Activated naive CD8-positive, alpha-beta T cell treated with anti-CD3 and anti-CD28 coated beads, Interleukin-2, amount 50 U/mL, for 24 hours (primary cell): ENCODE measurements at regions not wholly inside any gene's neighbourhood (a gene's known extent, or its start where the extent isn't known, plus 50 kb on each side); places are given as distances from the start of the nearest gene placed in this dataset.

ENCODE experiments used
- ATAC-seq: fragments of 150-1000 bp; cut with Tn5 transposase; one replicate; pipeline ENCODE4 v1.10.0; 2021
- DNase-seq: peaks from one replicate; pipeline ENCODE4 v3.0.0; 2021
- H3K27ac Mint-ChIP-seq: one replicate; pipeline ENCODE4 v1.8.0; 2021; ENCODE audit warnings: mild to moderate bottlenecking, mixed read lengths
- H3K27me3 Mint-ChIP-seq: one replicate; pipeline ENCODE4 v1.8.0; 2021; ENCODE audit warnings: mixed read lengths
- H3K36me3 Mint-ChIP-seq: one replicate; pipeline ENCODE4 v1.8.0; 2021; ENCODE audit warnings: low read depth, mixed read lengths
- H3K4me1 Mint-ChIP-seq: one replicate; pipeline ENCODE4 v1.8.0; 2021; ENCODE audit warnings: mixed read lengths
- H3K4me3 Mint-ChIP-seq: one replicate; pipeline ENCODE4 v1.8.0; 2021; ENCODE audit warnings: mild to moderate bottlenecking, moderate library complexity, mixed read lengths
- H3K9me3 Mint-ChIP-seq: one replicate; pipeline ENCODE4 v1.8.0; 2021; ENCODE audit warnings: mixed read lengths

DNA sequence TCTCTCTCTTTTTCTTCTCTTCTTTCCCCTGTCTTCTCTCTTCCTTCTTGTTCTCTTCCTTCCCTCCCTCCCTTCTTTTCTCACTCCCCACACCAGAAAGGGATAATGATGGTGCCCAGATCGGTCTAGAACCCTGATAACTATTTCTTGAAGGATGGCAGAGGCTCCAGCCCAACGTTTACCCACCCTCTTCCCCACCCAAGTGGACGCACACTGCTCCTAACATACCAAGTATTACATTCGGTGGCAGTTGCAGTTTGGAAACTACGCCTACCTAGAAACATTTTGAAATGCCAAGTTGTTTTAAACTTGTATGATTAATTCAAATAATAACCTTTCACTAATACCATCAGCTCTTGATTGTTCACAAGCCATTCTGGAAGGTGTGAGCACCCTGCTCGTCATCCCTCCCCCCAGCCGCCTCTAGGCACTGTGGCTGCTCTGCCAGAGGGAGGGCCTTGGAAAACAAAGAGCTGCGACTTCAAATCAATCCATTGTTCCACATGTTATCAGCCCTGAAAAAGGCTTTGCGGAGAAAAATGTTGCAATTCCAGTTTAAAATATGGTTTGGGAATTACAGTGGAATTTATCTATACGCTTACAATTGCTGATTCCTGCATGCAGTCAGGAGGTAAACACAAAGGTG lies 1017.5 kb upstream of the TENM3 start:
- H3K4me3 Mint-ChIP-seq: no peak overlapping the region
- no peaks in the 10 kb centered on the region for H3K4me1 Mint-ChIP-seq
- H3K27ac Mint-ChIP-seq: no peak overlapping the region
- H3K36me3 Mint-ChIP-seq: no peaks in the 10 kb centered on the region
- ATAC-seq (no peak), DNase-seq (no peak)
- H3K9me3 Mint-ChIP-seq: no peaks in the 10 kb centered on the region
- H3K27me3 Mint-ChIP-seq: no peaks in the 10 kb centered on the region

DNA sequence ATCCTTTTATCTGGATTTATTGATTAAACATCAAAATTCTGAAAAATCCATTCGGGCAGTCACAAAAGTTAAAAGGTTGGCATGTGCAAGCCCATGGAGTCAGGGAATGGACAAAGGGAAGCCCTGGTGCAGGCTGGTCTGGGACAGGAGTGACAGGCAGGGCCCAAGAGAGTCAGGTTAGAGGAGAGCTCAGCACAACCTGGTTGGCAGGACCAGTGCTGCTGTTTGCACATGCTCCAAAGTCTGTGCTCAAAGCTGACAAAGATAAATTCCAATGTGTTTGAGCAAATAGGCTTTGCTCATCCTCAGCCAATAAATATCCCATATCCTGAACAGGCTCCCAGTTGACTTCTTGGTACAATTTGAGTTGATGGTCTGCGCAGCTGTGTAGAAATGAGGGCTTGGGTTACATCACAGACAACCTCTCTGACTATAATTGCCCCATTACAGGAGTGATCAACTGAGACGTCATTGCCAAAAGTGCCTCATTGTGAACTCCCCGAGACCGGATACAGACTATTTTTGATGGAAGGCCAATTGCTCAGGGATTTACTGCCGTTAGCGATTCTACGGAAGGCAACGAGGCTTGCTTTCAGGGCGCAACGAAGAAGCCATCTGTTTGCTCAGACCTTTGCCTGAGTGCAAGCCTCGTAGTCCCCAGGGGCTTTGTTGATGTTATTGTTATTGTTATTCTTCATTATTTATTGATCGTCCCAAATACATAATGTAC lies 1008.1 kb upstream of the TENM3 start:
- Mint-ChIP-seq H3K9me3 (peaks cover 5% of the 10 kb centered on the region), H3K4me3 (no peak overlapping the region), H3K36me3 (no peaks in the 10 kb centered on the region), H3K27me3 (no peaks in the 10 kb centered on the region), H3K27ac (no peak overlapping the region), H3K4me1 (no peaks in the 10 kb centered on the region)
- ATAC-seq: no peak
- DNase-seq: no peak

DNA sequence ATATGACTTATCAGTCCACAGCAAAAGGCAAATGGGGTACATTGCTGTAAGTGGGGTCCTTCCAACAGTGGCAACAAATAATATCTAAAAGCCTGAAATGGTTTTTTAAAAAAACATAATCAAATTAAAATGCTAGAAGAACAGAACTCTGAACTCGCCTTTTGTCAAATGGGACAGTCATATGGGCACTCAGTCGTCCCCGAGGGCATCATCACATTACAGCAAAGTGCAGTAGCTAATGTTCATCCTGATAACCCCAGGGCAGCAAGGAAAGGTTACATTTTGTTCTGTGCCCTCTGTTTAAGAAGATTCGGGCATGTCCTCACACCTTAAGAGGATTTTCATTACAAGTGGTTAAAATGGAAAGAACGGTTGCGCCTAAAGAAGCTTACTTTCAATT lies 997.9 kb upstream of the TENM3 start:
- DNase-seq: no peak
- no peaks in the 10 kb centered on the region for H3K36me3 Mint-ChIP-seq
- no peak overlapping the region for H3K4me3 Mint-ChIP-seq
- H3K27me3 Mint-ChIP-seq: no peaks in the 10 kb centered on the region
- ATAC-seq: no peak
- no peaks in the 10 kb centered on the region for H3K9me3 Mint-ChIP-seq
- H3K4me1 Mint-ChIP-seq: no peaks in the 10 kb centered on the region
- H3K27ac Mint-ChIP-seq: no peak overlapping the region

DNA sequence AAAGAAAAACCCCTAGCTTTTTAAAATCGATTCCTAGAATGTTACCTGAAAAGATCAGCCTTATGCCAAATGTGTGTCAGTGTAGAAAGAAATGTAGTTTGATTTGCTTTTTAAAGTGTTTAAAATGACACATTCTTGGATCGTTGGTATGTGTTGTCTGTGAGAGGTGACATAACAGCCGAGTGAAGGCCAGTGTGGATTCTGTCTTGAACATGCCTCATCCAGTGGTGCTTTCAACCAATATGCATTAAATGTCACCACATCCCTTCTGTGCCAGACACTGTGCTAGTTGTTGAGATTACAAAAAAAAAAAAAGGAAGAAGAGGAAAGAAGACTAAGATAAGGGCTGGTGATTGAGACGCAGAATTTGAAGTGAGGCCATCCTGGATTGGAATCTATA lies 994.2 kb upstream of the TENM3 start:
- DNase-seq (no peak), ATAC-seq (no peak)
- H3K4me3 Mint-ChIP-seq: no peak overlapping the region
- no peaks in the 10 kb centered on the region for H3K36me3 Mint-ChIP-seq
- no peaks in the 10 kb centered on the region for H3K27me3 Mint-ChIP-seq
- no peaks in the 10 kb centered on the region for H3K4me1 Mint-ChIP-seq
- H3K27ac Mint-ChIP-seq: no peak overlapping the region
- H3K9me3 Mint-ChIP-seq: peaks cover 12% of the 10 kb centered on the region

DNA sequence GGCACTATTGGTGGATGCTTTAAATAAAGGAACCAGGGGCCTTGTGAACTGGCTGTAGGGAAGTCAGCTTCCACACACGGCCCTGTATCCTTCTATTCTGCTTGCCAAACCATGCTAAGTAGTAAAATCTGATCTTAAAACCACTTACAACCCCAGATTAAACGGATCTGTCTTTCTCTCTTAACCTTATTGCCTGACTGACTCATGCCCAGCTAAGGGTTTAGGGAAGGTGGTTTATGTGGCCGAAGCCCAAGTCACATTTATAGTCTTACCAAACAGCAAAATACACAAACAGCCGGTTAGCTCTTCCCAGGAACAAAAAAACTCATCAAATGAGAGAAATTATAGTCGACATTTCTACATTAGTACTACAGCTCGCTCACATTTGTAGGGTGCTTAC lies 988.4 kb upstream of the TENM3 start:
- H3K9me3 Mint-ChIP-seq: peaks cover 12% of the 10 kb centered on the region
- H3K4me1 Mint-ChIP-seq: no peaks in the 10 kb centered on the region
- no peak overlapping the region for H3K4me3 Mint-ChIP-seq
- H3K27me3 Mint-ChIP-seq: no peaks in the 10 kb centered on the region
- DNase-seq: no peak
- no peak for ATAC-seq
- H3K27ac Mint-ChIP-seq: no peak overlapping the region
- H3K36me3 Mint-ChIP-seq: no peaks in the 10 kb centered on the region

DNA sequence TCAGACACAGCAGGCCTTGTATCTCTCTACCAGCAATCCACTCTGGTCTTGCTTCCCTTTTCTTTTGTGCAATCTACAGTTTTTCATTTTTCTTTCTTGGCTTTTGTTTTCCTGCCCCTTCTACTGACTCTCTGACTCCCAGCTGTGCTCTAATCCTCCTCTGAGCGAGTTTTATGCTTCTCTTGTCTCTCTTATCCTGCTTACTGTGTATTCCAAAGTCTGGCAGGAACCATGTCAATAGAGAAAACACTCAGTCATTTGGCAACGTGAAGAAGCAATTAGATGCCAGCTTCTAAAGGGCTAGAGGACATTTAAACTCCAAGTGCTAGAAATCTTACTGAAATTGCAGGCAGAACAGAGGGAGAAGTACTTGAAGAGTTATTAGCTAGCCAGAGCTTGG lies 984.6 kb upstream of the TENM3 start:
- ATAC-seq (no peak), DNase-seq (no peak)
- Mint-ChIP-seq H3K36me3 (no peaks in the 10 kb centered on the region), H3K4me1 (no peaks in the 10 kb centered on the region), H3K9me3 (peaks cover 4% of the 10 kb centered on the region), H3K27ac (no peak overlapping the region), H3K4me3 (no peak overlapping the region), H3K27me3 (no peaks in the 10 kb centered on the region)

DNA sequence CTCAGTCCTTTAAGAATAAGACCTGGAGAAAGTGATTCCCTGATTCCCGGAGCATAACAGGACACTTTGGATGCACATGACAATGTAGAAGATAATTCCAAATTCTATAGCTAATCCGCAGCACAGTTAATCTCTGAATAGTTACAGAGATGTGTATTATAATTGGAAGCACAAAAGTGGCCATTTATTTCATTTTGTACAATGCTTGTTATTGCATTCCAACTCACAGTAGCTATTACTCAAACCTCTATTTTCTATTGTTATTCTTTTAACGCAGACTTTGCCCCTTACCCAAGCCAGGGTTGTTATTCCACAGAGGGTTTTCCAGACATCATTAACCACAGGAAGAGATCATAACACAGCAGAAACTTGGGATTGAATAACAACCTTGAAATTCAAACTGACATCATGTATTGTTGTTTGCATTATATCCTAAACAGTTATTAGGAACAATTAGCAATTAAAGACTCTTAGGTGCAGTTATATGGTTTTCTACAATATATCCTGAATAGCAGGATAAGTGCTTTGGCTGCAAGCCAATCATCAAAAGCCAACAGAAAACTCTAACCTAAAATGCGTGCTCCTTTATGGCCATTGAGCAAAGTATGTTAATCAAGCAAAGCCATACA lies 984.0 kb upstream of the TENM3 start:
- no peak overlapping the region for H3K4me3 Mint-ChIP-seq
- H3K36me3 Mint-ChIP-seq: no peaks in the 10 kb centered on the region
- no peak for ATAC-seq
- H3K4me1 Mint-ChIP-seq: no peaks in the 10 kb centered on the region
- H3K27me3 Mint-ChIP-seq: no peaks in the 10 kb centered on the region
- no peak overlapping the region for H3K27ac Mint-ChIP-seq
- no peaks in the 10 kb centered on the region for H3K9me3 Mint-ChIP-seq
- DNase-seq: no peak

DNA sequence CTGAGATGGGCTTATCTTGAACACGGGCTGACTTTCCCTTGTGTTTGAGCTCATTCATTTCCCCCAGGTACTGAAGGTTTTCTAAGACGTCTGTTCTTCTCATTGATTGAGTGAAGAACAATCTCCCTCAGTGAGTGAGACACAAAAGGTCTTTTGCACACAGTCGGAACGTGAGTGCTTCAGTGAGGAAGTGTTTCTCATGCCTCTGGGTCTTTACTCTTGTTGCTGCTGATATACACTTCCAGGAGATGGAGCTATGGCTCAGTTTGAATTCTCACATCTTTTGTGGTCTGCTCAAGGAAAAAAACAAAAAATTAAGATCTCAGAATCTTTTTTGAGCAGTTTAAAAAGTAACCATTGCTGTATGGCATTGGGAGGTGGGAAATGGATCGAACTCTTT lies 981.9 kb upstream of the TENM3 start:
- no peaks in the 10 kb centered on the region for H3K4me1 Mint-ChIP-seq
- H3K27me3 Mint-ChIP-seq: no peaks in the 10 kb centered on the region
- H3K27ac Mint-ChIP-seq: no peak overlapping the region
- no peaks in the 10 kb centered on the region for H3K36me3 Mint-ChIP-seq
- ATAC-seq (no peak), DNase-seq (no peak)
- H3K4me3 Mint-ChIP-seq: no peak overlapping the region
- no peaks in the 10 kb centered on the region for H3K9me3 Mint-ChIP-seq

DNA sequence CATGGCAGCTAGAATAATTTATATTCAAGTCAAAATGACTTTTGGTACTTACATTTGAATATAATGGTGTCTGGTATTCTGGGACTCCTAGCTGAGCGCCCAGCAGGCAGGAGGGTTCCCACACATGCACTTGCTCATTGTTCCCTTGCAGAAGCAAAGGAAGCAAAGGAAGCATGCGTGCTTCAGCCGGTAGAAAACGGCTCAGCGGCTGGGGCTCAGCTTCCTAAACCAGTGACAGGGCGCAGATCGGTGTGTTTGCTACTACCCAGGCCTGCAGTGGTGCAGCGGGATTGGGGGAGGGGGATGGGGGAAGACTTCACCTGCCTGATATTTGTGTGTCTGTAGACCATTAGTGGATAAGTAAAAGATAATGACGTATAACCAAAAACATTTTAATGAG lies 978.3 kb upstream of the TENM3 start:
- Mint-ChIP-seq H3K36me3 (no peaks in the 10 kb centered on the region), H3K4me1 (no peaks in the 10 kb centered on the region), H3K27me3 (no peaks in the 10 kb centered on the region), H3K9me3 (no peaks in the 10 kb centered on the region), H3K27ac (no peak overlapping the region), H3K4me3 (no peak overlapping the region)
- no peak for ATAC-seq
- no peak for DNase-seq

DNA sequence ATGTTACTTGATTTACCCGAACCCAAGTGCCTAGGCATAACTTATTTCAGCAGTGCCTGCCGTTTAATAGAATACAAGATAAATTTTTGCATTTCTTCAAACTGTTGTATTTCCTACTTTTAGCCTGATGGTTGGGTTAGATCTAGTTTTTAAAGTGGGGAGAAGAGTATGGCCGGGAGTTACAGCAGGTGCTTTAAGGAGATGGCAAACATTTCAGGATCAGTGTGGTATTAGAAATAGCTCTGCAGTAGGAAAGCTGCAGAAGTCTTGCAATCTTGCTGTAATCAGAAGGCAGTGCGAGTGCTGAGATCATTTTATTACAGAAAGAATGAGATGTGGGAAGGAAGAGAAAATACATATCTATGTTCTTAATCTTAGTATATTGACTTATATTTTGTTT lies 977.8 kb upstream of the TENM3 start:
- Mint-ChIP-seq H3K36me3 (no peaks in the 10 kb centered on the region), H3K4me1 (no peaks in the 10 kb centered on the region), H3K27me3 (no peaks in the 10 kb centered on the region), H3K4me3 (no peak overlapping the region), H3K9me3 (no peaks in the 10 kb centered on the region), H3K27ac (no peak overlapping the region)
- DNase-seq: no peak
- no peak for ATAC-seq

DNA sequence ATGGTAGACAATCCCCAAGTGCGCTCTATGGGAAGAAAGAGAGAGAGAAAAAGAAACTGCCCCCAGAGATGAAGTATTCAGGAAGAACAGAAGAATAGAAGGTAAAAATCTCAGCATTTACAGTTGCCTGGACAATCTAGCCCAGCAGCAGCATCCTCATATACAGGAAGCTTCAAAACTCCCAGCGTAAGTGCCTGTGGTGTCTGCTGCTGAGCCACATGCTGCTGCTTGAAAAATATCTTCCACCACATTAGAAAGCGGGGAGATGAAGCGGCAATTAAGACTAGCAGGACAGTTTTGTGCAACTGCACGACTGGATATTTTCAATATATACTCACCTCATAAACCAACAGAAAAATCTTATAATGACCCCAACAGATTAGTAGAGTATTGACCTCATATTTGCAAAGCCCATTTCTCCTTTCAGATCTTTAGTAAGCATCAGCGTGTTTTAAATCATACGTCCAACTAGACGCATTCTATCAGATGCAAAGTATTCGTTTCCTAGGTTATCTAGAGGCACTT lies 972.0 kb upstream of the TENM3 start:
- no peaks in the 10 kb centered on the region for H3K27me3 Mint-ChIP-seq
- H3K9me3 Mint-ChIP-seq: no peaks in the 10 kb centered on the region
- ATAC-seq (no peak), DNase-seq (no peak)
- H3K4me3 Mint-ChIP-seq: no peak overlapping the region
- H3K27ac Mint-ChIP-seq: no peak overlapping the region
- no peaks in the 10 kb centered on the region for H3K4me1 Mint-ChIP-seq
- H3K36me3 Mint-ChIP-seq: no peaks in the 10 kb centered on the region

DNA sequence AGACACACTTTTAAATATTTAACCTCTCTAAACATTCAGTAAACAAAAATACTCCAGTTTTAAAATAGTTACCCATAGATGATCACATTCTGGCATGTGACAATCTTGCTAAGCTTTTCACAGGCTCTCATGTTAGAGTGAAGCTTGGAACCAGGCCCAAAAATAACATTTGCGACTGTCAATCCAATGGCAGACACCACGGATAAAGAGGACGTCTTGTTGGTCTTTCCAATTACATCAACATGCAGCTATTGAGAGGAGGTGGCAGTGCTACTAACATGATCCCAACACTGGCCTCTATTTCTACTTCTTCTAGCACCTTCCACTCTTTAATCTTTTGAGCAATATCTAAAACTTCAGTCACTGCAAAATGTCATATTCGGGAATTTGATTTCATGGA lies 970.8 kb upstream of the TENM3 start:
- no peak overlapping the region for H3K27ac Mint-ChIP-seq
- H3K27me3 Mint-ChIP-seq: no peaks in the 10 kb centered on the region
- DNase-seq: no peak
- no peaks in the 10 kb centered on the region for H3K9me3 Mint-ChIP-seq
- no peak overlapping the region for H3K4me3 Mint-ChIP-seq
- no peaks in the 10 kb centered on the region for H3K4me1 Mint-ChIP-seq
- H3K36me3 Mint-ChIP-seq: no peaks in the 10 kb centered on the region
- ATAC-seq: no peak

DNA sequence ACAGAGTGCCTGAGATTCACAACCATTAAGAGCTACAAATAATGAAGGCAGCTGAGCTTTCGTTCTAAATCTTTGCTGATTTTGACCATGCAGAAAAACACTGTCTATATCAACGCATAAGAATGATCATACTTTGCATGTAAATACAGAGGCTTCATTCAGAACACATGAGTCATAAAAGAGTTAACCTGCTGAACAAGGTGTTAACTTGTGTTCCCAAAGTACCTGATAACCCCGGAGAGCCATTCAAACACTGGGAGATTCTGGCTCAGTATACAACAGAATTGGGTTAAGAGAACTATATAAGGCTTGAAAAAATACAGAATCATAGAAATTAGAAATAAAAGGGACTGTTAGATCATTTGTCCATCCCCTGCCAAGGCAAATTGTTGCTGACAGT lies 964.3 kb upstream of the TENM3 start:
- DNase-seq: no peak
- ATAC-seq: no peak
- no peak overlapping the region for H3K4me3 Mint-ChIP-seq
- H3K4me1 Mint-ChIP-seq: no peaks in the 10 kb centered on the region
- no peak overlapping the region for H3K27ac Mint-ChIP-seq
- H3K27me3 Mint-ChIP-seq: no peaks in the 10 kb centered on the region
- no peaks in the 10 kb centered on the region for H3K9me3 Mint-ChIP-seq
- H3K36me3 Mint-ChIP-seq: no peaks in the 10 kb centered on the region

DNA sequence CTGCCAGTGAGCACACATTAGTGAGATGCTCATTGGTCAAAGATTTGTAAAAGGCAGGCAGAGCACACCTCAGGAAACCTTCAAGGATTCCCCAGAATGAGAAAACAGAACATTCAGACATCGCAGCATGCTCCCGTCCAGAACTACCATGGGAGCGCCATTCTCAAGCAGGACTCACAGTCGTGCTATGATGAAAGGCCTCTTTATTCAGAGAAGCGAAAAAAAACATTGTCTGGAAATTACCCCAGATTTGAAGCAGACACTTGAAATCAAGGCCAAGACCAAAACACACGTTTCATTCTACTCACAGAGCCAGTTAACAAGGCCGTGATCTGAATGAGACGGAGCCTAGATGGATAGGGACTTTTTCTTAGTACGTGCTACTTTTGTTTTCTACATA lies 961.8 kb upstream of the TENM3 start:
- Mint-ChIP-seq H3K27ac (no peak overlapping the region), H3K9me3 (no peaks in the 10 kb centered on the region), H3K27me3 (no peaks in the 10 kb centered on the region), H3K4me1 (no peaks in the 10 kb centered on the region), H3K4me3 (no peak overlapping the region), H3K36me3 (no peaks in the 10 kb centered on the region)
- no peak for DNase-seq
- ATAC-seq: no peak

DNA sequence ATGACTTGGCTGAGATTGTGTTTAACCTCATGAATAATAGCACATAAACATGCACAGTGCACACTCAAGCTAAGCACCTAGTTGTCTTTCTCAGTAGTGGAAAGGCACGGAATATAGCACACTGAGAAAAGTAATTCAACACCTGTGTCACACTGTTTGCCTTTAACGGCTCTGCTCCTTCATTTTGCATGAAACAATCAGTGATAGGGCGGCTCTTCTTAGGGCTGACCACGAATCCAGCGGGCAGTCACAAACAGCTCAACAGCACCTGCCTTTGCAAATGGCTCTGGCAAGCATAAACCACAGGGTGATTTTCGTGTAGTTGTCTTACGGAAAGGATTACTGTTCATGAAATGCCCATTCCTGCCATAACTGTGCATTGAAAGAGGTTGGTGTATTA lies 954.0 kb upstream of the TENM3 start:
- Mint-ChIP-seq H3K27ac (no peak overlapping the region), H3K4me3 (no peak overlapping the region), H3K36me3 (no peaks in the 10 kb centered on the region), H3K27me3 (no peaks in the 10 kb centered on the region), H3K9me3 (peaks cover 4% of the 10 kb centered on the region), H3K4me1 (no peaks in the 10 kb centered on the region)
- ATAC-seq (no peak), DNase-seq (no peak)
